ENCODE measurements at regions not wholly inside any gene's neighbourhood (a gene's known extent, or its start where the extent isn't known, plus 50 kb on each side); places are given as distances from the start of the nearest gene placed in this dataset.

GRCh38 chr3:23099677-23100076 is 103.5 kb upstream of the UBE2E2 start:
- Histone ChIP-seq H3K27me3 (ENCODE audit: low read depth) (no peaks in the 10 kb centered on the region), H3K36me3 (no peaks in the 10 kb centered on the region), H3K9me3 (replicated peaks) (no peaks in the 10 kb centered on the region), H3K4me3 (no peak overlapping the region), H3K4me1 (peaks cover under 1% of the 10 kb centered on the region), H3K27ac (replicated peaks) (no peak overlapping the region)
- no peak for DNase-seq
- TF ChIP-seq CTCF (IDR thresholded peaks at IDR 0.05; ENCODE audit: borderline replicate concordance): no peak
- intact Hi-C loops (cut with micrococcal nuclease): no loop called here

DNA sequence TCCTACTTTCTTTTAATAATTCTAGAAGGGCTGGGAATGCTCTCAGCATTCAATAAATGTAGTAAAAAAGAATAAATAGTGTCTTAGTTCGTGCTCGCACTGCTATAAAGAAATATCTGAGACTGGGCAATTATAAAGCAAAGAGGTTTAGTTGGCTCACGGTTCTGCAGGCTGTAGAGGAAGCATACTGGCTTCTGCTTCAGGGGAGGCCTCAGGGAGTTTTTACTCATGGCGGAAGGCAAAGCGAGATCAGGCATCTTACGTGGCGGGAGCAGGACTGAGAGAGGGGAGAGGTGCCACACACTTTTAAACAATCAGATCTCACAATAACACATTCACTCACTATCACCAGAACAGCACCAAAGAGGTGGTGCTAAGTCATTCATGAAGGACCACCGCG is 103.0 kb upstream of the UBE2E2 start:
- no peaks in the 10 kb centered on the region for H3K27me3 ChIP-seq (ENCODE audit: low read depth)
- DNase-seq: no peak
- no peak for TF ChIP-seq CTCF (IDR thresholded peaks at IDR 0.05; ENCODE audit: borderline replicate concordance)
- no peak overlapping the region for H3K4me3 ChIP-seq
- no peaks in the 10 kb centered on the region for H3K36me3 ChIP-seq
- intact Hi-C loops (cut with micrococcal nuclease): no loop called here
- H3K27ac ChIP-seq (replicated peaks): no peak overlapping the region
- no peaks in the 10 kb centered on the region for H3K9me3 ChIP-seq (replicated peaks)
- peaks cover 3% of the 10 kb centered on the region for H3K4me1 ChIP-seq

DNA sequence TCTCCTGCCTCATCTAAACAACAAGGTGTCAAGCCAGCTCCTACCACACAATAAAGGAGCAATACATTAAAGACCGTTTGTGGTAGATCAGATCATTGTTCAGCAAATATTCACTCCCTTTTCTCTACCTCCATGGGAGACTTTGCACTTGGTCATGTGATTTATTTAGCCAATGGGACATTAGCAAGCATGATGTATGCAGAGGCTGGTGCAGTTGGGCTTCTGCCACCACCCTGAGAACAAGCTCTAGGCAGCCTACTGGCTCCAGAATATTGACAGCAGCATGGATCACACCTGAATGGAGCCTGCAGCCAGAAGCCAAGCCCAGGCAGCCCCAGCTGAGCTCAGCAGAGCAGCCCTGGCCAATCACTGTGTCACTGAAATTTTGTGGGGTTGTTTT is 99.4 kb upstream of the UBE2E2 start:
- Histone ChIP-seq H3K4me3 (no peak overlapping the region), H3K9me3 (replicated peaks) (no peaks in the 10 kb centered on the region), H3K4me1 (peaks cover 3% of the 10 kb centered on the region), H3K27me3 (ENCODE audit: low read depth) (no peaks in the 10 kb centered on the region), H3K27ac (replicated peaks) (no peak overlapping the region), H3K36me3 (no peaks in the 10 kb centered on the region)
- no peak for DNase-seq
- intact Hi-C loops (cut with micrococcal nuclease): no loop called here
- TF ChIP-seq CTCF (IDR thresholded peaks at IDR 0.05; ENCODE audit: borderline replicate concordance): no peak

DNA sequence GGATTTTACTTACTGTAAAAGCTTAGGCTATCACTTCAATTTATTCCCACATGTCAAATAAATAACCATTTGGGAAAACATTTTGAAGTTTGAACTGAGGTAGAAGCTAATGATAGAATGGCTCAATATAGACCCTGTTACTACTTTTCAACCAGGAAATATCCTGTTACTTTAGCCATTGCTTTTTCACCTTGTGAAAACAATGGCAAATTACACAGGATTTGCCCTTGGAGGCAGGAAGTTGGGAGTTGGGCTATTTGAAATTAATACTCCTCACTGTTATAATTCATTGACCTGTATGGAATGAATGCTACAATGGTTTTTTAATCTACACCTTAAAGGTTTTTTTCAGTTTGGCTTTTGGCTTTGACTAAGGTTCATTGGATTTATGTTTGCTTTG is 98.1 kb upstream of the UBE2E2 start:
- H3K36me3 ChIP-seq: no peaks in the 10 kb centered on the region
- no peaks in the 10 kb centered on the region for H3K27me3 ChIP-seq (ENCODE audit: low read depth)
- H3K9me3 ChIP-seq (replicated peaks): no peaks in the 10 kb centered on the region
- no peak for DNase-seq
- peaks cover 3% of the 10 kb centered on the region for H3K4me1 ChIP-seq
- TF ChIP-seq CTCF (IDR thresholded peaks at IDR 0.05; ENCODE audit: borderline replicate concordance): no peak
- intact Hi-C loops (cut with micrococcal nuclease): no loop called here
- H3K4me3 ChIP-seq: no peak overlapping the region
- no peak overlapping the region for H3K27ac ChIP-seq (replicated peaks)

- no peaks in the 10 kb centered on the region for H3K36me3 ChIP-seq
- intact Hi-C loops (cut with micrococcal nuclease): no loop called here
- H3K27me3 ChIP-seq (ENCODE audit: low read depth): no peaks in the 10 kb centered on the region
- H3K4me3 ChIP-seq: no peak overlapping the region
- no peak for TF ChIP-seq CTCF (IDR thresholded peaks at IDR 0.05; ENCODE audit: borderline replicate concordance)
- no peak for DNase-seq
- peaks cover 3% of the 10 kb centered on the region for H3K4me1 ChIP-seq
- no peak overlapping the region for H3K27ac ChIP-seq (replicated peaks)
- H3K9me3 ChIP-seq (replicated peaks): no peaks in the 10 kb centered on the region
Observed at GRCh38 chr3:23106666-23107065, 96.5 kb upstream of the UBE2E2 start.

DNA sequence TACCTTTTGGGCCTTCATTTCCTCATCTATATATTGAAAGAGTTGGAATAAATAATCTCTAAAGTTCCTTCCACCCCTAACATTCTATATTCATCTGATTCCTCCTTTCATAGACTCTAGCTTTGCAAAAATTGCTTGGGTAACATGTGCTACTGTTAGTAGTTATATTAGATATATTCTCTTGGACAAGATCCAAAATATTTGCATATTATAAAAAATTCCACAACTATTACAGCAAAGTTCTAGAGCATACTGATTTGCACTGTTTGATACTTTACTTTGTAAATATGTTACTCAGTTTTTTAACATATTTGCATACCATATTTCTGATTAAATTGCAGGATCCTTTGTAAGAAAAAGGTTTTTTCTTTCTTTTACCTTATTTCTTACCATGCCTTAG is 95.9 kb upstream of the UBE2E2 start:
- no peak for DNase-seq
- H3K36me3 ChIP-seq: no peaks in the 10 kb centered on the region
- intact Hi-C loops (cut with micrococcal nuclease): no loop called here
- H3K4me3 ChIP-seq: no peak overlapping the region
- H3K9me3 ChIP-seq (replicated peaks): no peaks in the 10 kb centered on the region
- no peak for TF ChIP-seq CTCF (IDR thresholded peaks at IDR 0.05; ENCODE audit: borderline replicate concordance)
- no peaks in the 10 kb centered on the region for H3K27me3 ChIP-seq (ENCODE audit: low read depth)
- peaks cover 3% of the 10 kb centered on the region for H3K4me1 ChIP-seq
- H3K27ac ChIP-seq (replicated peaks): no peak overlapping the region

Measured in left ventricle myocardium inferior (tissue), 1 donor.